Gastroesophageal sphincter (tissue), 4 donors: ENCODE measurements at regions not wholly inside any gene's neighbourhood (a gene's known extent, or its start where the extent isn't known, plus 50 kb on each side); places are given as distances from the start of the nearest gene placed in this dataset.

Experiments used
- ATAC-seq: fragments of 150-250 bp; one replicate; pipeline ENCODE4 v1.9.1; 2016; ENCODE audit warnings: mild to moderate bottlenecking, moderate library complexity
- H3K27ac ChIP-seq, 4 donors: fragments of 200-600 bp; sonication (generic) in 3 of 4; 1 replicate in 3 of 4; 2 replicates in 1 of 4; pipeline ENCODE4 v1.5.1; 2016 to 2019
- H3K27me3 ChIP-seq: fragments of 200-600 bp; sonication (generic); one replicate; pipeline ENCODE4 v1.5.1; 2019
- H3K36me3 ChIP-seq, 2 donors: fragments of 200-600 bp; sonication (generic); one replicate each; pipeline ENCODE4 v1.5.1; 2019; ENCODE audit warnings: control low read depth in 1 of 2
- H3K4me1 ChIP-seq, 3 donors: fragments of 200-600 bp; sonication (generic); 1 replicate in 2 of 3; 2 replicates in 1 of 3; pipeline ENCODE4 v1.5.1; 2016 to 2019; ENCODE audit warnings: control low read depth in 2 of 3
- H3K4me3 ChIP-seq, 2 donors: fragments of 200-600 bp; sonication (generic); one replicate each; pipeline ENCODE4 v1.5.1; 2019; ENCODE audit warnings: mild to moderate bottlenecking in 1 of 2, moderate library complexity in 1 of 2
- H3K9me3 ChIP-seq, 3 donors: fragments of 200-600 bp; sonication (generic); one replicate each; pipeline ENCODE4 v1.5.1; 2017 to 2019; ENCODE audit warnings: control low read depth in 2 of 3
- CTCF ChIP-seq, 4 experiments: fragments of 200-600 bp in 2 of 4; fragments of 450-650 bp in 2 of 4; sonication (generic) in 1 of 4; IDR thresholded peaks; one replicate each; pipeline ENCODE4 v1.5.1; 2017 to 2019; ENCODE audit warnings: antibody characterized with exemption in 4 of 4, mild to moderate bottlenecking in 2 of 4, moderate library complexity in 2 of 4
- EP300 ChIP-seq: sonication (generic); formaldehyde crosslinking; IDR thresholded peaks from one replicate; pipeline ENCODE4 v1.6.1; 2017; ENCODE audit warnings: antibody characterized with exemption, mild to moderate bottlenecking
- POLR2A ChIP-seq, 2 donors: fragments of 450-650 bp; IDR thresholded peaks; one replicate each; pipeline ENCODE4 v1.6.1; 2017; ENCODE audit warnings: antibody characterized with exemption in 2 of 2, mild to moderate bottlenecking in 2 of 2, moderate library complexity in 1 of 2
- POLR2AphosphoS5 ChIP-seq: sonication (generic); formaldehyde crosslinking; IDR thresholded peaks from one replicate; pipeline ENCODE4 v1.6.1; 2017; ENCODE audit warnings: antibody characterized with exemption
- whole genome bisulfite sequencing, 2 donors: methylation state at CpG; one replicate each; pipeline ENCODE4 v1.1.5; 2018; ENCODE audit warnings: low coverage in 1 of 2; 5-methylcytosine and 5-hydroxymethylcytosine counted together

DNA sequence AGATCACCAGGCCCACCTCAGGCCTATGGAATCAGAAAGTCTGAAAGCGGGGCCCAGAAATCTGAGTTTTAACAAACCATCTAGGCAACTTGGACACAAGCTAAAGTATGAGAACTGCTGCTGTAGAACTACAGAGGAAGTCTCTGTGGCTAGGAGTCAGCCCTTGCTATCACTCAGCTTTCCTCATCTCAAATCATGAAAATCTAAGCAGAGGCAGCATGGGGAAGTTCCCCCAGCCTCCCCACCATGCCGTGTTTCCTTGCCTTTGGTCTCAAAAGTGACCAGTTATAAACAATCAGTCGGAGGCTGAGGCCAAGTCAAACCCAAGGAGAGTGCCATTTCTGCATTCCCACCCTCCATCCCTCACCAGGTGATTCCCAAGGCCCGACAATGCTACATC is 404.7 kb downstream of the BCL11A start:
- TF ChIP-seq POLR2A (IDR thresholded peaks at IDR 0.05): no peak
- TF ChIP-seq POLR2AphosphoS5: no peak
- TF ChIP-seq EP300: no peak
- no peak for TF ChIP-seq CTCF (IDR thresholded peaks at IDR 0.05)
- Histone ChIP-seq H3K4me1 (no peaks in the 10 kb centered on the region), H3K27me3 (no peaks in the 10 kb centered on the region), H3K27ac (no peak overlapping the region), H3K9me3 (peaks cover 0 to 4% (median 0%) of the 10 kb centered on the region in 3 donors), H3K4me3 (no peak overlapping the region), H3K36me3 (no peaks in the 10 kb centered on the region)
- 69 to 76% methylated on average over 3 to 4 of the region's 4 CpGs for WGBS, 2 donors
- ATAC-seq: no peak

DNA sequence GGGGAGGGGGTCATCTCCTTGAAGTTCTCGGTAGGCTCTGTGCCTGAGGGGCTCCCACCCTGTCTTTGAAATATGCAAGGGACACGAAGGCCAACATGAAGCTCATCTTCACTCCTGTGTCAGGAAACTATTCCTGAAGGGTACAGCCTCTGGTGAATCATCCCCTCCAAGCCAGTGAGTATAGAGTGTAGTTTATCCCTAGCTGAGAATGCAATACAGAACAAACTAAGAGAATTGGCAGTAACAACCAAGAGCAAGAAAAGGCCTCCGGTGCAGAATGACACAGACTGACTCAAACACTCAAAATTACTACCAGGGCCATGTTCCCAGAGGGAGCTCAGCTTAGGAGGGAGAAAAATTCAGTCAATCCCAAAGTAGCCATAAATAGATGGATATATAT is 413.3 kb downstream of the BCL11A start:
- H3K4me1 ChIP-seq: no peaks in the 10 kb centered on the region
- no peak for ATAC-seq
- no peak for TF ChIP-seq POLR2A (IDR thresholded peaks at IDR 0.05)
- TF ChIP-seq EP300: no peak
- no peak for TF ChIP-seq CTCF (IDR thresholded peaks at IDR 0.05)
- no peak for TF ChIP-seq POLR2AphosphoS5
- H3K36me3 ChIP-seq: no peaks in the 10 kb centered on the region
- H3K27ac ChIP-seq: no peak overlapping the region
- H3K27me3 ChIP-seq: no peaks in the 10 kb centered on the region
- H3K4me3 ChIP-seq: no peak overlapping the region
- 24 to 92% methylated on average over 2 of the region's 3 CpGs for WGBS, 2 donors
- H3K9me3 ChIP-seq: peaks cover 0 to 23% (median 1%) of the 10 kb centered on the region in 3 donors

- no peak for TF ChIP-seq EP300
- no peak for TF ChIP-seq POLR2AphosphoS5
- TF ChIP-seq CTCF (IDR thresholded peaks at IDR 0.05): no peak
- TF ChIP-seq POLR2A (IDR thresholded peaks at IDR 0.05): no peak
- ATAC-seq: no peak
- 69% methylated on average over 1 of the region's 2 CpGs; no CpG with 5 or more reads in 1 of the 2 donors for WGBS, 2 donors
- Histone ChIP-seq H3K27ac (no peak overlapping the region), H3K36me3 (no peaks in the 10 kb centered on the region), H3K27me3 (no peaks in the 10 kb centered on the region), H3K9me3 (peaks cover 0 to 28% (median 1%) of the 10 kb centered on the region in 3 donors), H3K4me3 (no peak overlapping the region), H3K4me1 (no peaks in the 10 kb centered on the region)
These were observed 416.5 kb downstream of the BCL11A start for GRCh38 chr2:60136913-60137312.

GRCh38 chr2:60127191-60127590 is 426.3 kb downstream of the BCL11A start:
- no peaks in the 10 kb centered on the region for H3K4me1 ChIP-seq
- TF ChIP-seq EP300: no peak
- no peak for TF ChIP-seq CTCF (IDR thresholded peaks at IDR 0.05)
- no peak for TF ChIP-seq POLR2AphosphoS5
- no peak for TF ChIP-seq POLR2A (IDR thresholded peaks at IDR 0.05)
- no peaks in the 10 kb centered on the region for H3K27me3 ChIP-seq
- no peak overlapping the region for H3K27ac ChIP-seq
- no peaks in the 10 kb centered on the region for H3K9me3 ChIP-seq
- no peak for ATAC-seq
- no peak overlapping the region for H3K4me3 ChIP-seq
- no peaks in the 10 kb centered on the region for H3K36me3 ChIP-seq
- WGBS, 2 donors: 80 to 88% methylated on average over 1 to 2 of the region's 2 CpGs

GRCh38 chr2:60125611-60126426 is 427.6 kb downstream of the BCL11A start:
- H3K4me3 ChIP-seq: no peak overlapping the region
- ATAC-seq: no peak
- H3K27ac ChIP-seq: no peak overlapping the region
- H3K4me1 ChIP-seq: no peaks in the 10 kb centered on the region
- no peaks in the 10 kb centered on the region for H3K36me3 ChIP-seq
- no peaks in the 10 kb centered on the region for H3K9me3 ChIP-seq
- TF ChIP-seq EP300: no peak
- H3K27me3 ChIP-seq: no peaks in the 10 kb centered on the region
- WGBS, 2 donors: 30 to 54% methylated on average over 7 to 8 of the region's 8 CpGs
